ENCODE measurements at regions not wholly inside any gene's neighbourhood (a gene's known extent, or its start where the extent isn't known, plus 50 kb on each side); places are given as distances from the start of the nearest gene placed in this dataset.

- Histone ChIP-seq H4K91ac (ENCODE audit: insufficient read length, low read depth, low read length) (no peak overlapping the region), H3K9me3 (ENCODE audit: control insufficient read depth, low read depth, low read length) (no peaks in the 10 kb centered on the region), H2BK20ac (ENCODE audit: low read depth, low read length, poor library complexity, severe bottlenecking) (no peak overlapping the region), H3K4me1 (ENCODE audit: insufficient read depth, low read length) (no peaks in the 10 kb centered on the region), H3K56ac (ENCODE audit: insufficient read length, low read depth, low read length) (no peak overlapping the region), H3K23ac (ENCODE audit: insufficient read length, low read depth, low read length) (no peak overlapping the region), H3K4ac (ENCODE audit: low read depth, low read length) (no peak overlapping the region), H3K18ac (ENCODE audit: insufficient read length, low read depth, low read length) (no peak overlapping the region), H3K27me3 (ENCODE audit: insufficient read depth, low read length) (no peaks in the 10 kb centered on the region), H3K27ac (ENCODE audit: insufficient read length, low read depth, low read length) (no peak overlapping the region), H2BK5ac (ENCODE audit: insufficient read length, low read length) (no peak overlapping the region), H3K79me1 (ENCODE audit: insufficient read depth, low read depth, low read length, poor library complexity, severe bottlenecking) (no peaks in the 10 kb centered on the region), H2AK5ac (ENCODE audit: insufficient read length, low read length) (no peak overlapping the region), H3K9ac (ENCODE audit: extremely low read depth, insufficient read length, low read length) (no peak overlapping the region), H2BK12ac (ENCODE audit: insufficient read length, low read depth, low read length) (no peak overlapping the region), H2BK120ac (ENCODE audit: low read depth, low read length, poor library complexity, severe bottlenecking) (no peak overlapping the region), H4K5ac (ENCODE audit: insufficient read length, low read depth, low read length) (no peak overlapping the region), H3K4me2 (ENCODE audit: insufficient read depth, insufficient read length, low read length) (no peak overlapping the region), H3K14ac (ENCODE audit: insufficient read depth, low read length) (no peak overlapping the region), H4K20me1 (ENCODE audit: control insufficient read depth, insufficient read depth, insufficient read length) (no peaks in the 10 kb centered on the region), H2AFZ (ENCODE audit: low read length) (no peak overlapping the region), H4K8ac (replicated peaks; ENCODE audit: insufficient read length, low read depth, low read length) (no peak overlapping the region), H3K23me2 (ENCODE audit: insufficient read length, low read depth, low read length, poor library complexity, severe bottlenecking) (no peaks in the 10 kb centered on the region), H2BK15ac (ENCODE audit: low read depth, low read length) (no peak overlapping the region), H3T11ph (ENCODE audit: low read length) (no peak overlapping the region), H3K79me2 (ENCODE audit: insufficient read depth, low read length) (no peaks in the 10 kb centered on the region)
- no peak for DNase-seq
- Mint-ChIP-seq H3K4me1 (no peaks in the 10 kb centered on the region), H3K9me3 (peaks cover 0 to 2% of the 10 kb centered on the region in 2 experiments; a peak in 1 of 5 replicates), H3K27me3 (ENCODE audit: low read depth) (no peaks in the 10 kb centered on the region), H3K27ac (no peak overlapping the region), H3K36me3 (ENCODE audit: insufficient read depth in 1 of 3, low read depth in 3 of 3) (no peaks in the 10 kb centered on the region; a peak in 1 of 7 replicates), H3K4me3 (no peak overlapping the region)
- WGBS (ENCODE audit: extremely low coverage, insufficient read length, low lambda C conversion rate) = no CpG with 5 or more reads among the region's 5 CpGs
- TF ChIP-seq CTCF (conservative IDR thresholded peaks at IDR 0.05) = no peak
Observed at GRCh38 chr4:164192844-164193243, 561.1 kb upstream of the SMIM31 start.
